ENCODE measurements at regions not wholly inside any gene's neighbourhood (a gene's known extent, or its start where the extent isn't known, plus 50 kb on each side); places are given as distances from the start of the nearest gene placed in this dataset.
"Not testable (repeated sequence)": the region's sequence is repeated elsewhere in the genome, so short reads cannot be mapped to it uniquely, and the experiment has no call there.

DNA sequence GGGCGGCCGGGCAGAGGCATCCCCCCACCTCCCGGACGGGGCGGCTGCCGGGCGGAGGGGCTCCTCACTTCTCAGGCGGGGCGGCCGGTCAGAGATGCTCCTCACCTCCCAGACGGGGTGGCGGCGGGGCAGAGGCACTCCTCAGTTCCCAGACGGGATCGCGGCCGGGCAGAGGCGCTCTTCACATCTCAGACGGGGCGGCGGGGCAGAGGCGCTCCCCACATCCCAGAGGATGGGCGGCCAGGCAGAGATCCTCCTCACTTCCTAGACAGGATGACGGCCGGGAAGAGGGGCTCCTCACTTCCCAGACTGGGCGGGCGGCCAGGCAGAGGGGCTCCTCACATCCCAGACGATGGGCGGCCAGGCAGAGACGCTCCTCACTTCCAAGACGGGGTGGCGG lies 463.2 kb downstream of the SQOR start:
- not testable (repeated sequence) for TF ChIP-seq CTCF, POLR2A (IDR thresholded peaks at IDR 0.05)

Measured in adrenal gland (tissue), 5 donors.